Fibroblast of lung (primary cell): ENCODE measurements at regions not wholly inside any gene's neighbourhood (a gene's known extent, or its start where the extent isn't known, plus 50 kb on each side); places are given as distances from the start of the nearest gene placed in this dataset.
"Not testable (repeated sequence)": the region's sequence is repeated elsewhere in the genome, so short reads cannot be mapped to it uniquely, and the experiment has no call there.

Experiments used
- DNase-seq, 2 donors: peaks; one replicate each; pipeline versions ENCODE4 v3.0.0 to v3.0.0-alpha.2; 2010; ENCODE audit warnings: low read depth in 2 of 2
- H2AFZ ChIP-seq: 2 replicates; pipeline ENCODE4 v1.5.1; 2012; ENCODE audit warnings: low read length, control low read depth, inconsistent platforms
- H3K27ac ChIP-seq: 2 replicates; pipeline ENCODE4 v1.5.1; 2011; ENCODE audit warnings: low read length, control low read depth; ENCODE audit not compliant: insufficient read depth
- H3K27me3 ChIP-seq: 2 replicates; pipeline ENCODE4 v1.5.1; 2011; ENCODE audit warnings: mild to moderate bottlenecking, low read length; ENCODE audit not compliant: control insufficient read depth, insufficient read depth
- H3K36me3 ChIP-seq: 2 replicates; pipeline ENCODE4 v1.5.1; 2011; ENCODE audit warnings: low read length; ENCODE audit not compliant: control insufficient read depth, insufficient read depth
- H3K4me1 ChIP-seq: 2 replicates; pipeline ENCODE4 v1.5.1; 2011; ENCODE audit warnings: low read length; ENCODE audit not compliant: control insufficient read depth, insufficient read depth; ENCODE audit errors: extremely low read depth
- H3K4me2 ChIP-seq: 2 replicates; pipeline ENCODE4 v1.5.1; 2011; ENCODE audit warnings: low read length, control low read depth; ENCODE audit not compliant: insufficient read depth; ENCODE audit errors: extremely low read depth
- H3K4me3 ChIP-seq, 4 experiments: fragments of 200-600 bp in 1 of 4; sonication (generic) in 1 of 4; replicated peaks in 1 of 4; 2 replicates each; pipeline ENCODE4 v1.5.1; 2011 to 2016; ENCODE audit warnings: low read length in 4 of 4, low read depth in 3 of 4, mild to moderate bottlenecking in 3 of 4, control low read depth in 2 of 4, inconsistent platforms in 1 of 4, mixed read lengths in 1 of 4; ENCODE audit not compliant: insufficient read depth in 1 of 4; ENCODE audit errors: control extremely low read depth in 1 of 4
- H3K79me2 ChIP-seq: 2 replicates; pipeline ENCODE4 v1.5.1; 2012; ENCODE audit warnings: mild to moderate bottlenecking, low read length, inconsistent platforms; ENCODE audit not compliant: control insufficient read depth, insufficient read depth
- H3K9ac ChIP-seq: 2 replicates; pipeline ENCODE4 v1.5.1; 2011; ENCODE audit warnings: mild to moderate bottlenecking, low read length, control low read depth; ENCODE audit not compliant: insufficient read depth
- H3K9me3 ChIP-seq: 2 replicates; pipeline ENCODE4 v1.5.1; 2012; ENCODE audit warnings: low read depth, low read length; ENCODE audit not compliant: control insufficient read depth, insufficient read depth
- H4K20me1 ChIP-seq: 2 replicates; pipeline ENCODE4 v1.5.1; 2011; ENCODE audit warnings: low read length; ENCODE audit not compliant: control insufficient read depth, insufficient read depth; ENCODE audit errors: extremely low read depth
- TF ChIP-seq, protein P1 (sequence below), 2 donors: IDR thresholded peaks in 1 of 2; conservative IDR thresholded peaks in 1 of 2; 1 replicate in 1 of 2; 2 replicates in 1 of 2; pipeline ENCODE4 v1.5.1; 2011 to 2012; ENCODE audit warnings: low read length in 2 of 2, control low read depth in 1 of 2, inconsistent platforms in 1 of 2, low read depth in 1 of 2, mild to moderate bottlenecking in 1 of 2

DNA sequence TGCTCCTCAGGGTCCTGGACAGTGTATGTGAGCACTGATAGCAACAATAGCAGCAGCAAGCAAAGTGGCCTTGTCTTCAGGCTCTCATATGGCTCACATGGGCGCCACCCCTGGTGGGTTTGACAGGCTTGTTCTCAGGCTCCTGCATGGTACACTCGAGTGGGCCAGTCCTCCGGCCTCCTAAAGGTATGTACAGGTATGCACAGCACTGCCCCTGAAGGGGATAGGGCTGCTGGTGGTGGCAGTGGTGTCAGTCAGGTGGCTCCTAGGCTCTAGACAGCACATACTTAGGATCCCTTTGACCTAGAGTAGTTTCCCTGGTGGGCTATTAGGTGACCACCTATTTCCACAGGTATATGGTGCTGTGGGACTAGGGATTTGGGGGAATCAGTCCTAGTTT lies 79.8 kb downstream of the LGALS9B start:
- H3K79me2 ChIP-seq, H3K4me2 ChIP-seq, H3K4me3 ChIP-seq, H4K20me1 ChIP-seq, H3K27me3 ChIP-seq, H3K36me3 ChIP-seq, DNase-seq, H3K9me3 ChIP-seq, H3K4me1 ChIP-seq, H3K9ac ChIP-seq, H3K27ac ChIP-seq, H2AFZ ChIP-seq: not testable (repeated sequence)

DNA sequence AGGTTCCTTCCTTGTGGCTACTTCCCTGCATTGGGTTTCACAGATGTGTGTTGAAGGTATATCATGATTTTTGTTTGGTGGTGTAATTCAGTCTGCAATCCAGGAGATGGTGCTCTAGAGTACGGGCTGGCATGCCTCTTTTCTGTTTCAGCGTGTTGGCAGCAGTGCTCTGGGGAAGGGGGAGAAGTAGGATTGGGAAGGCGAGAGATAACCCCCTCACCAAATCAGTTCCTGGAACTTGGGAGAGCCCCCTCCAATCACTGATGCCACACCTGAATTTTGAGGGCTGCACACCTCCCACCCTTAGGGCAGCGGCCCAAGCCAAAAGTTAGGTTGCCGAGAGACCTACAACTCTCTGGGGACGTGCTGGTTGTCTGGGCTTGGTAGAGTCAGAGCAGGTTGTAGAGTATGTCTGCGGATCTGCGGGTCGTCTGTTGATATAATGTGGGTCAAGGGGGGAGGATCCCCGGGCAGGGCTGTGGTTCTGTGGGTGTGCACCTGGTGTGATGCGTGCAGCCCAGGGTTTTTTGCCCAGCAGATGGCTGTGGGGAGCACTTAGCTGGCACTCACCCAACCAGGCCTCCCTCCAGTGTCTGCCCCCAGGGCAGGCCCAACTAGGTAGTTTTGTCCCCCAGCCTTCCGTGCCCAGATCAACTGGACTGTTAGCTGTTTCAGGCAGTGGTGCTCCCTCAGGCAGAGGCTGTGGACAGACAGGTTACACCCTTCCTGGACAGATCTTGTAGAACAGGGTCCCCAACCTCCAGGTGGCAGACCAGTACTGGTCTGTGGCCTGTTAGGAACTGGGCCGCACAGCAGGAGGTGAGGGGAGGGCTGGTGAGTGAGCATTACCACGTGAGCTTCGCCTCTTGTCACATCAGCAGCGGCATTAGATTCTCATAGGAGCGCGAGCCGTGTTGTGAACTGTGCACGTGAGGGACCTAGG lies 85.7 kb downstream of the LGALS9B start:
- H3K4me2 ChIP-seq, H3K27ac ChIP-seq, H4K20me1 ChIP-seq, H2AFZ ChIP-seq, H3K36me3 ChIP-seq, H3K9me3 ChIP-seq, H3K4me3 ChIP-seq, H3K4me1 ChIP-seq, H3K27me3 ChIP-seq, H3K9ac ChIP-seq, H3K79me2 ChIP-seq: not testable (repeated sequence)
- peak; percentile 3 to 11 for DNase-seq
- TF ChIP-seq, protein P1, sequence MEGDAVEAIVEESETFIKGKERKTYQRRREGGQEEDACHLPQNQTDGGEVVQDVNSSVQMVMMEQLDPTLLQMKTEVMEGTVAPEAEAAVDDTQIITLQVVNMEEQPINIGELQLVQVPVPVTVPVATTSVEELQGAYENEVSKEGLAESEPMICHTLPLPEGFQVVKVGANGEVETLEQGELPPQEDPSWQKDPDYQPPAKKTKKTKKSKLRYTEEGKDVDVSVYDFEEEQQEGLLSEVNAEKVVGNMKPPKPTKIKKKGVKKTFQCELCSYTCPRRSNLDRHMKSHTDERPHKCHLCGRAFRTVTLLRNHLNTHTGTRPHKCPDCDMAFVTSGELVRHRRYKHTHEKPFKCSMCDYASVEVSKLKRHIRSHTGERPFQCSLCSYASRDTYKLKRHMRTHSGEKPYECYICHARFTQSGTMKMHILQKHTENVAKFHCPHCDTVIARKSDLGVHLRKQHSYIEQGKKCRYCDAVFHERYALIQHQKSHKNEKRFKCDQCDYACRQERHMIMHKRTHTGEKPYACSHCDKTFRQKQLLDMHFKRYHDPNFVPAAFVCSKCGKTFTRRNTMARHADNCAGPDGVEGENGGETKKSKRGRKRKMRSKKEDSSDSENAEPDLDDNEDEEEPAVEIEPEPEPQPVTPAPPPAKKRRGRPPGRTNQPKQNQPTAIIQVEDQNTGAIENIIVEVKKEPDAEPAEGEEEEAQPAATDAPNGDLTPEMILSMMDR (conservative IDR thresholded peaks at IDR 0.05 in 1 of 2, IDR thresholded peaks at IDR 0.05 in 1 of 2; ENCODE audit: low read depth in 1 of 2, low read length in 2 of 2) = peak; percentile 27 to 61

DNA sequence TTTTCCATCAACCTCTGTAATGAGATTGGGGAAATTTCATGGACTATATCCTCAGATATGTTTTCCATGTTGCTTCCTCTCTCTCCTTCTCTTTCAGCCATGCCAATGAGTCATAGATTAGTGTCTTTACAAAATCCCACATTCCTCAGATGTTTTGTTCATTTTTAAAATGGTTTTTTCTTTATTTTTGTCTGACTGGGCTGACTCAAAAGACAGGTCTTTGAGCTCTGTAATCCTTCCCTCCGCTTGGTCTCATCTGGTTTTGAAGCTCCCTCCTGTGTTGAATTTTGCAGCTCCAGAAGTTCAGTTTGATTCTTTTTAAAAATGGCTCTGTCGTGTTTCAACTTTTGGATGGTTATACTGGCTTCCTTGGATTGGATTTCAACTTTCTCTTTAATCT lies 86.7 kb downstream of the LGALS9B start:
- H3K4me3 ChIP-seq, H3K4me1 ChIP-seq, H2AFZ ChIP-seq, H3K4me2 ChIP-seq, H4K20me1 ChIP-seq, H3K9ac ChIP-seq, H3K27ac ChIP-seq, H3K36me3 ChIP-seq, H3K9me3 ChIP-seq, H3K27me3 ChIP-seq, H3K79me2 ChIP-seq: not testable (repeated sequence)
- peak; percentile 0 to 64 for DNase-seq

DNA sequence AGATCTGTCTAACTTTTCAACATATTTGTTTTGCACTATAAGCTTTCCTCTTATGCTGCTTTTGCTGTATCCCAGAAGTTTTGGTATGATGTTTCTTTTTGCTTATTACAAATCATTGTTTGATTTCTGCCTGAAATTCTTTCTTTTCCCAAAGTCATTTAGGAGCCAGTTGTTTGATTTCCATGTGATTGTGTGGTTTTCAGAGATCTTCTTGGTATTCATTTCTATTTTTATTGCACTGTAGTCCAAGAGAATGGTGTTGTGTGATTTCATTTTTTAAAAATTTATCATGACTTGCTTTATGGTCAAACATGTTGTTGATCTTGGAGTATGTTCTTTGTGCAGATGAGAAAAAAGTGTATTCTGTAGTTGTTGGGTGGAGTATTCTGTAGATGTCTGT lies 88.1 kb downstream of the LGALS9B start:
- not testable (repeated sequence) for H2AFZ ChIP-seq, H3K4me1 ChIP-seq, H3K9ac ChIP-seq, H3K27ac ChIP-seq, H3K4me3 ChIP-seq, H3K27me3 ChIP-seq, H3K4me2 ChIP-seq, H3K9me3 ChIP-seq, H3K79me2 ChIP-seq, H4K20me1 ChIP-seq, H3K36me3 ChIP-seq
- DNase-seq = peak in 1 of 2 donors; percentile 56

DNA sequence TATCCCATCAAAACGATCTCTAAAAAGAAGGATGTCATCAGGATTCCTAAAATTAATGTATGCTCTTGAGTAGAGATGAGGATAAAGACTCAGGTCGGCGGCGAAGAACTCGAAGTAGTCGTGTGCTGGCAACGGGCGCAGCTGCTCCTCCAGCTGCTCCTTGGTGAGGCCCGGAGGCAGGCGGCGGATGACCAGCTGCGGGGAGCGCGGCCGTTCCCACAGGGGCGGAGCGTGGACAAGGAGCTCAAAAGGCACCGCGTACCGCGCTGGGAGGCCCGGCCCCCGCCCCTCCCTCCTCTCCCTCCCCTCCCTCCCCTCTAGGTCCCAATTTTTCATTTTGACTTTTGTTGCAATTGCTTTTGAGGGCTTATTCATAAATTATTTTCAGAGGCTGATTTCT lies 90.7 kb downstream of the LGALS9B start:
- not testable (repeated sequence) for H3K4me3 ChIP-seq, H2AFZ ChIP-seq, H3K9me3 ChIP-seq, H3K9ac ChIP-seq, H3K4me2 ChIP-seq, H3K36me3 ChIP-seq, H4K20me1 ChIP-seq, H3K79me2 ChIP-seq, H3K4me1 ChIP-seq, H3K27me3 ChIP-seq, H3K27ac ChIP-seq
- DNase-seq = peak; percentile 13

DNA sequence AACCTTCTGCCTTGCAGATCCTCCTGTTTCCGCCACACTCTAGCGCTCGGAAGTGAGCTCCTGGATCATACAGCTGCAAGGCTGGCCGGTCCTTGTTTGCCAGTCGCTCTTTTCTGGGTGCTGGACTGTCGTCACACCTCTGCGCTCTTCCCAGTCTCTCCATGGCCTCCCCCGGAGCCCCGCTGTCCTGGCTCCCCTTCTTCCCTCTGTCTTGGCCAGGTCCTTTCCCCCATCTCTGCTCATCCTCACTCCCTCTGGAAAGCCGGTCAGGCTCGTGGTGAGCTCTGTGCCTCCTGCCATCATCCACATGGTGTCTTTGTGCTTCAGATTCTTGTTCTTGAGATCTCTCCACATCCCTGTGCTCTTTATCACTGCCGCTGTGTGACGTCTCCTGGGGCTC lies 91.6 kb downstream of the LGALS9B start:
- H3K79me2 ChIP-seq, H2AFZ ChIP-seq, H3K9me3 ChIP-seq, H3K4me3 ChIP-seq, H3K4me1 ChIP-seq, H4K20me1 ChIP-seq, DNase-seq, H3K4me2 ChIP-seq, H3K27me3 ChIP-seq, H3K27ac ChIP-seq, H3K36me3 ChIP-seq, H3K9ac ChIP-seq: not testable (repeated sequence)
